IMR-90 (cell line): ENCODE measurements at regions not wholly inside any gene's neighbourhood (a gene's known extent, or its start where the extent isn't known, plus 50 kb on each side); places are given as distances from the start of the nearest gene placed in this dataset.

Experiments used
- ATAC-seq: fragments of 200-7000 bp; cut with Tn5 transposase; 2 replicates; pipeline ENCODE4 v1.9.1; 2020; ENCODE audit warnings: low read depth, mild to moderate bottlenecking, moderate library complexity
- BruUV-seq: library from RNA; stranded (reverse); fragments of 400-500 nt; replicated peaks from 2 replicates; lab custom pipeline; 2021; lab: Mats Ljungman, UMichigan
- CTCF ChIA-PET: fragments of 300-600 bp; formaldehyde crosslinking; extraction: SDS; loops from one replicate; lab custom pipeline; 2021; ENCODE audit warnings: antibody characterized with exemption; lab: Yijun Ruan, JAX
- POLR2A ChIA-PET: fragments of 300-600 bp; sonication (Branson Sonifier 250); formaldehyde crosslinking; loops from one replicate; lab custom pipeline; 2022; ENCODE audit warnings: antibody characterized with exemption; ENCODE audit not compliant: unreplicated experiment; lab: Charles Lee
- DNase-seq: peaks from one replicate; pipeline ENCODE4 v3.0.0; 2013
- H2AFZ ChIP-seq: replicated peaks from 2 replicates; pipeline ENCODE3; 2013; ENCODE audit warnings: low read length, mild to moderate bottlenecking; ENCODE audit not compliant: poor library complexity
- H2AK5ac ChIP-seq: 2 replicates; pipeline ENCODE4 v1.6.1; 2013; ENCODE audit warnings: low read depth, low read length, inconsistent platforms
- H2AK9ac ChIP-seq: replicated peaks from 2 replicates; pipeline ENCODE3; 2013; ENCODE audit warnings: mild to moderate bottlenecking, low read depth, low read length, moderate library complexity; ENCODE audit not compliant: poor library complexity
- H2BK120ac ChIP-seq: 2 replicates; pipeline ENCODE4 v1.6.1; 2013; ENCODE audit warnings: low read depth, low read length, inconsistent platforms
- H2BK15ac ChIP-seq: 3 replicates; pipeline ENCODE4 v1.6.1; 2013; ENCODE audit warnings: low read depth, low read length, inconsistent platforms
- H2BK20ac ChIP-seq: 2 replicates; pipeline ENCODE4 v1.6.1; 2013; ENCODE audit warnings: low read depth, mild to moderate bottlenecking, inconsistent platforms, low read length, moderate library complexity
- H2BK5ac ChIP-seq: 2 replicates; pipeline ENCODE4 v1.6.1; 2013; ENCODE audit warnings: mild to moderate bottlenecking, low read depth, low read length, inconsistent platforms; ENCODE audit not compliant: poor library complexity, severe bottlenecking
- H3K14ac ChIP-seq: replicated peaks from 2 replicates; pipeline ENCODE4 v1.6.1; 2013; ENCODE audit warnings: low read depth, low read length, inconsistent platforms
- H3K18ac ChIP-seq: 2 replicates; pipeline ENCODE4 v1.6.1; 2013; ENCODE audit warnings: low read depth, low read length, control low read depth
- H3K23ac ChIP-seq: 2 replicates; pipeline ENCODE4 v1.6.1; 2013; ENCODE audit warnings: low read depth, low read length, inconsistent platforms
- H3K27ac ChIP-seq: 2 replicates; pipeline ENCODE4 v1.5.1; 2013; ENCODE audit warnings: mild to moderate bottlenecking, control low read depth, low read length; ENCODE audit not compliant: insufficient read depth
- H3K27me3 ChIP-seq: 2 replicates; pipeline ENCODE4 v1.6.1; 2013; ENCODE audit warnings: low read length; ENCODE audit not compliant: control insufficient read depth, insufficient read depth
- H3K36me3 ChIP-seq: 2 replicates; pipeline ENCODE4 v1.6.1; 2013; ENCODE audit warnings: low read length, mixed read lengths; ENCODE audit not compliant: control insufficient read depth, insufficient read depth
- H3K4ac ChIP-seq: 2 replicates; pipeline ENCODE4 v1.6.1; 2013; ENCODE audit warnings: low read depth, low read length, inconsistent platforms
- H3K4me1 ChIP-seq: 2 replicates; pipeline ENCODE4 v1.6.1; 2013; ENCODE audit warnings: low read length, mixed read lengths; ENCODE audit not compliant: control insufficient read depth, insufficient read depth
- H3K4me2 ChIP-seq: 2 replicates; pipeline ENCODE4 v1.6.1; 2013; ENCODE audit warnings: low read depth, mild to moderate bottlenecking, control low read depth, low read length, moderate library complexity
- H3K4me3 ChIP-seq: 2 replicates; pipeline ENCODE4 v1.5.1; 2013; ENCODE audit warnings: low read depth, mild to moderate bottlenecking, control low read depth, low read length, moderate library complexity; ENCODE audit not compliant: insufficient read depth
- H3K56ac ChIP-seq: 2 replicates; pipeline ENCODE4 v1.6.1; 2013; ENCODE audit warnings: low read length, inconsistent platforms; ENCODE audit not compliant: insufficient read depth; ENCODE audit errors: extremely low read depth
- H3K79me1 ChIP-seq, 2 experiments: 2 replicates each; pipeline ENCODE4 v1.6.1; 2013; ENCODE audit warnings: low read length in 2 of 2, inconsistent platforms in 1 of 2, low read depth in 1 of 2
- H3K9ac ChIP-seq: 2 replicates; pipeline ENCODE4 v1.6.1; 2013; ENCODE audit warnings: low read depth, low read length, control low read depth
- H3K9me1 ChIP-seq: 2 replicates; pipeline ENCODE4 v1.6.1; 2013; ENCODE audit warnings: low read length, inconsistent platforms; ENCODE audit not compliant: insufficient read depth
- H3K9me3 ChIP-seq: 2 replicates; pipeline ENCODE4 v1.6.1; 2013; ENCODE audit warnings: low read length; ENCODE audit not compliant: control insufficient read depth, insufficient read depth
- H4K20me1 ChIP-seq: 2 replicates; pipeline ENCODE4 v1.6.1; 2013; ENCODE audit warnings: low read length, inconsistent platforms; ENCODE audit not compliant: insufficient read depth
- H4K5ac ChIP-seq: 2 replicates; pipeline ENCODE4 v1.6.1; 2013; ENCODE audit warnings: mild to moderate bottlenecking, low read depth, low read length, control low read depth
- H4K8ac ChIP-seq, 2 experiments: 2 replicates each; pipeline ENCODE4 v1.6.1; 2013; ENCODE audit warnings: low read depth in 2 of 2, low read length in 2 of 2, control low read depth in 1 of 2, inconsistent platforms in 1 of 2
- H4K91ac ChIP-seq: 2 replicates; pipeline ENCODE4 v1.6.1; 2013; ENCODE audit warnings: low read depth, low read length, inconsistent platforms; ENCODE audit not compliant: insufficient read depth
- BHLHE40 ChIP-seq: fragments of 150-350 bp; IDR thresholded peaks from 2 replicates; pipeline ENCODE4 v1.6.1; 2016; ENCODE audit warnings: mild to moderate bottlenecking, low read depth, low read length
- CEBPB ChIP-seq: IDR thresholded peaks from 2 replicates; pipeline ENCODE4 v1.6.1; 2012; ENCODE audit warnings: low read depth, low read length, improper control_type of control experiment
- CHD1 ChIP-seq: IDR thresholded peaks from 2 replicates; pipeline ENCODE4 v1.6.1; 2012; ENCODE audit warnings: low read depth, low read length, improper control_type of control experiment
- FOS ChIP-seq: fragments of 150-350 bp; IDR thresholded peaks from 2 replicates; pipeline ENCODE4 v1.6.1; 2016; ENCODE audit warnings: low read depth, low read length
- MAFK ChIP-seq: IDR thresholded peaks from 2 replicates; pipeline ENCODE4 v1.6.1; 2012; ENCODE audit warnings: low read depth, low read length, improper control_type of control experiment
- MAZ ChIP-seq: IDR thresholded peaks from 2 replicates; pipeline ENCODE4 v1.6.1; 2012; ENCODE audit warnings: low read depth, mild to moderate bottlenecking, low read length, improper control_type of control experiment, moderate library complexity, borderline replicate concordance
- MXI1 ChIP-seq: IDR thresholded peaks from 2 replicates; pipeline ENCODE4 v1.6.1; 2012; ENCODE audit warnings: low read depth, mild to moderate bottlenecking, low read length, moderate library complexity, borderline replicate concordance
- NFE2L2 ChIP-seq: fragments of 150-350 bp; IDR thresholded peaks from 2 replicates; pipeline ENCODE4 v1.6.1; 2016; ENCODE audit warnings: low read depth, mild to moderate bottlenecking, low read length
- POLR2A ChIP-seq: IDR thresholded peaks from 2 replicates; pipeline ENCODE4 v1.6.1; 2012; ENCODE audit warnings: mild to moderate bottlenecking, low read depth, low read length
- RAD21 ChIP-seq: IDR thresholded peaks from 2 replicates; pipeline ENCODE4 v1.6.1; 2012; ENCODE audit warnings: low read length, improper control_type of control experiment
- RCOR1 ChIP-seq: IDR thresholded peaks from 2 replicates; pipeline ENCODE4 v1.6.1; 2012; ENCODE audit warnings: mild to moderate bottlenecking, low read length, improper control_type of control experiment; ENCODE audit not compliant: insufficient replicate concordance
- RFX5 ChIP-seq: IDR thresholded peaks from 2 replicates; pipeline ENCODE4 v1.8.0; 2012; ENCODE audit warnings: low read depth, mild to moderate bottlenecking, low read length, moderate library complexity
- SMC3 ChIP-seq: fragments of 150-350 bp; IDR thresholded peaks from 2 replicates; pipeline ENCODE4 v1.6.1; 2016; ENCODE audit warnings: low read depth, mild to moderate bottlenecking, antibody characterized with exemption, low read length, moderate library complexity
- USF2 ChIP-seq: fragments of 150-350 bp; IDR thresholded peaks from 2 replicates; pipeline ENCODE4 v1.6.1; 2017; ENCODE audit warnings: mild to moderate bottlenecking, antibody characterized with exemption, low read length, low read depth
- WGBS, 2 experiments: methylation state at CpG; one replicate each; pipeline versions ENCODE4 v1.1.5 to v1.1.7; 2013; ENCODE audit warnings: missing lambda C conversion rate in 2 of 2; ENCODE audit not compliant: insufficient read length in 1 of 2; ENCODE audit errors: extremely low coverage in 2 of 2; 5-methylcytosine and 5-hydroxymethylcytosine counted together
- dilution Hi-C: fragments of 300-500 bp; cut with HindIII; formaldehyde crosslinking; loops from one replicate; pipeline ENCODE4 v1.14.3; 2018; ENCODE audit warnings: low sequenced_read_pairs; ENCODE audit not compliant: unreplicated experiment
- in situ Hi-C: fragments of 300-500 bp; cut with MboI; formaldehyde crosslinking; loops from 3 replicates; pipeline ENCODE4 v1.14.3; 2019; ENCODE audit warnings: low sequenced_read_pairs, inconsistent platforms, mixed read lengths
- intact Hi-C: fragments of 100-400 bp; cut with micrococcal nuclease; formaldehyde crosslinking; loops from 2 replicates; pipeline ENCODE4 v1.10.0; 2022
- TF ChIP-seq, protein P1 (sequence below): conservative IDR thresholded peaks from 2 replicates; pipeline ENCODE4 v1.5.1; 2012; ENCODE audit warnings: mild to moderate bottlenecking, low read depth, low read length, improper control_type of control experiment
- TF ChIP-seq, protein P2 (sequence below): fragments of 150-350 bp; IDR thresholded peaks from 2 replicates; pipeline ENCODE4 v1.6.1; 2016; ENCODE audit warnings: low read depth, mild to moderate bottlenecking, low read length, moderate library complexity, borderline replicate concordance

- Histone ChIP-seq H4K5ac (no peak overlapping the region), H2BK15ac (no peak overlapping the region), H3K27me3 (peaks cover 13% of the 10 kb centered on the region; the same call in 1 of the 2 replicates), H3K4me2 (no peak overlapping the region), H2AK9ac (no peak overlapping the region), H3K4me3 (no peak overlapping the region), H3K18ac (no peak overlapping the region), H2BK120ac (no peak overlapping the region), H3K23ac (no peak overlapping the region), H3K9me3 (no peaks in the 10 kb centered on the region), H4K91ac (no peak overlapping the region), H3K9ac (no peak overlapping the region), H4K20me1 (no peaks in the 10 kb centered on the region), H2AFZ (no peak overlapping the region), H3K36me3 (no peaks in the 10 kb centered on the region), H2AK5ac (no peak overlapping the region), H3K27ac (no peak overlapping the region), H3K56ac (no peak overlapping the region), H2BK5ac (no peak overlapping the region), H3K14ac (no peak overlapping the region), H3K79me1 (no peaks in the 10 kb centered on the region), H3K9me1 (no peaks in the 10 kb centered on the region), H3K4me1 (no peaks in the 10 kb centered on the region), H4K8ac (no peak overlapping the region), H3K4ac (no peak overlapping the region), H2BK20ac (no peak overlapping the region)
- in situ Hi-C loops (no loop called here), dilution Hi-C loops (no loop called here), intact Hi-C loops (no loop called here)
- POLR2A ChIA-PET: no interaction called here
- ATAC-seq: no peak
- TF ChIP-seq SMC3: no peak
- no peak for TF ChIP-seq RAD21
- TF ChIP-seq NFE2L2: no peak
- TF ChIP-seq MAFK: no peak
- TF ChIP-seq MXI1: no peak
- TF ChIP-seq, protein P1, sequence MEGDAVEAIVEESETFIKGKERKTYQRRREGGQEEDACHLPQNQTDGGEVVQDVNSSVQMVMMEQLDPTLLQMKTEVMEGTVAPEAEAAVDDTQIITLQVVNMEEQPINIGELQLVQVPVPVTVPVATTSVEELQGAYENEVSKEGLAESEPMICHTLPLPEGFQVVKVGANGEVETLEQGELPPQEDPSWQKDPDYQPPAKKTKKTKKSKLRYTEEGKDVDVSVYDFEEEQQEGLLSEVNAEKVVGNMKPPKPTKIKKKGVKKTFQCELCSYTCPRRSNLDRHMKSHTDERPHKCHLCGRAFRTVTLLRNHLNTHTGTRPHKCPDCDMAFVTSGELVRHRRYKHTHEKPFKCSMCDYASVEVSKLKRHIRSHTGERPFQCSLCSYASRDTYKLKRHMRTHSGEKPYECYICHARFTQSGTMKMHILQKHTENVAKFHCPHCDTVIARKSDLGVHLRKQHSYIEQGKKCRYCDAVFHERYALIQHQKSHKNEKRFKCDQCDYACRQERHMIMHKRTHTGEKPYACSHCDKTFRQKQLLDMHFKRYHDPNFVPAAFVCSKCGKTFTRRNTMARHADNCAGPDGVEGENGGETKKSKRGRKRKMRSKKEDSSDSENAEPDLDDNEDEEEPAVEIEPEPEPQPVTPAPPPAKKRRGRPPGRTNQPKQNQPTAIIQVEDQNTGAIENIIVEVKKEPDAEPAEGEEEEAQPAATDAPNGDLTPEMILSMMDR: no peak
- TF ChIP-seq FOS: no peak
- TF ChIP-seq RFX5: no peak
- no peak for TF ChIP-seq USF2
- TF ChIP-seq RCOR1: no peak
- TF ChIP-seq MAZ: no peak
- TF ChIP-seq, protein P2, sequence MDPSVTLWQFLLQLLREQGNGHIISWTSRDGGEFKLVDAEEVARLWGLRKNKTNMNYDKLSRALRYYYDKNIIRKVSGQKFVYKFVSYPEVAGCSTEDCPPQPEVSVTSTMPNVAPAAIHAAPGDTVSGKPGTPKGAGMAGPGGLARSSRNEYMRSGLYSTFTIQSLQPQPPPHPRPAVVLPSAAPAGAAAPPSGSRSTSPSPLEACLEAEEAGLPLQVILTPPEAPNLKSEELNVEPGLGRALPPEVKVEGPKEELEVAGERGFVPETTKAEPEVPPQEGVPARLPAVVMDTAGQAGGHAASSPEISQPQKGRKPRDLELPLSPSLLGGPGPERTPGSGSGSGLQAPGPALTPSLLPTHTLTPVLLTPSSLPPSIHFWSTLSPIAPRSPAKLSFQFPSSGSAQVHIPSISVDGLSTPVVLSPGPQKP: no peak
- no peak for TF ChIP-seq POLR2A
- no peak for TF ChIP-seq CHD1
- TF ChIP-seq BHLHE40: no peak
- no peak for TF ChIP-seq CEBPB
- 0% methylated on average over 1 of the region's 5 CpGs; no CpG with 5 or more reads in 1 of the 2 experiments for WGBS, 2 experiments
- BruUV-seq: no TSS peak
- CTCF ChIA-PET: no interaction called here
- no peak for DNase-seq
Observed at GRCh38 chr17:79483842-79484241, 127.0 kb downstream of the RBFOX3 start.
